ENCODE measurements at regions not wholly inside any gene's neighbourhood (a gene's known extent, or its start where the extent isn't known, plus 50 kb on each side); places are given as distances from the start of the nearest gene placed in this dataset.

DNA sequence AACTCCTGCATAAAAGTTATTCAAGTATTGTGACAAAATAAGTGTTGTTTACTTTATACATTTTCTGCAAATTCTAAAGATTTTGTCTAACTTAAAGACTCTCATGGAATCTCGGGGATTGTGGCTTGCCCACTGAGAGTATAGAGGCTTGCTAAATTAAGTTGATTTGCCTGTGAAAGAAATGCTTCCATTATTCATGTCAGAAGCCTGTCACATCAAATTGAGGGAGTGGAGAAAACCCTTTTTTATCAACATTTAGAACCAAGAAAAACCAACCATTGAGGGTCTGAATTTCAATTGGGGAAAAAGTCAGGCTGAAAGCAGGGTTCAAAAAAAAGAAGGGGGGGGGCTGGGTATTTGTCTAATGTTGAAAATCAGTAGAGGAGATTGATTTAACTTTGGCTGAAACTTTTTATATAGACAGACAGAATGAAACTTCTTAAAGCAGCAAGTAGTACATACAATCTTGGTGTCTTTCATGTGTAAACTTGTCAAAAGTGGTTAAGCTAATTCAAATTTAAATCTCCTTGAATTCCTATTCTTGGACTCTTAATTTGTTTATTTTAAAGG is 144.8 kb upstream of the CXorf66 start:
- TF ChIP-seq TCF12 (IDR thresholded peaks at IDR 0.05; ENCODE audit: low read depth) = no peak
- TF ChIP-seq RAD21 (IDR thresholded peaks at IDR 0.05; ENCODE audit: low read depth) = no peak
- TF ChIP-seq TAF1 (IDR thresholded peaks at IDR 0.05; ENCODE audit: low read depth) = no peak
- no peak for TF ChIP-seq EP300 (IDR thresholded peaks at IDR 0.05; ENCODE audit: borderline replicate concordance)
- no peak for TF ChIP-seq EGR1 (IDR thresholded peaks at IDR 0.05)
- TF ChIP-seq, protein P1, sequence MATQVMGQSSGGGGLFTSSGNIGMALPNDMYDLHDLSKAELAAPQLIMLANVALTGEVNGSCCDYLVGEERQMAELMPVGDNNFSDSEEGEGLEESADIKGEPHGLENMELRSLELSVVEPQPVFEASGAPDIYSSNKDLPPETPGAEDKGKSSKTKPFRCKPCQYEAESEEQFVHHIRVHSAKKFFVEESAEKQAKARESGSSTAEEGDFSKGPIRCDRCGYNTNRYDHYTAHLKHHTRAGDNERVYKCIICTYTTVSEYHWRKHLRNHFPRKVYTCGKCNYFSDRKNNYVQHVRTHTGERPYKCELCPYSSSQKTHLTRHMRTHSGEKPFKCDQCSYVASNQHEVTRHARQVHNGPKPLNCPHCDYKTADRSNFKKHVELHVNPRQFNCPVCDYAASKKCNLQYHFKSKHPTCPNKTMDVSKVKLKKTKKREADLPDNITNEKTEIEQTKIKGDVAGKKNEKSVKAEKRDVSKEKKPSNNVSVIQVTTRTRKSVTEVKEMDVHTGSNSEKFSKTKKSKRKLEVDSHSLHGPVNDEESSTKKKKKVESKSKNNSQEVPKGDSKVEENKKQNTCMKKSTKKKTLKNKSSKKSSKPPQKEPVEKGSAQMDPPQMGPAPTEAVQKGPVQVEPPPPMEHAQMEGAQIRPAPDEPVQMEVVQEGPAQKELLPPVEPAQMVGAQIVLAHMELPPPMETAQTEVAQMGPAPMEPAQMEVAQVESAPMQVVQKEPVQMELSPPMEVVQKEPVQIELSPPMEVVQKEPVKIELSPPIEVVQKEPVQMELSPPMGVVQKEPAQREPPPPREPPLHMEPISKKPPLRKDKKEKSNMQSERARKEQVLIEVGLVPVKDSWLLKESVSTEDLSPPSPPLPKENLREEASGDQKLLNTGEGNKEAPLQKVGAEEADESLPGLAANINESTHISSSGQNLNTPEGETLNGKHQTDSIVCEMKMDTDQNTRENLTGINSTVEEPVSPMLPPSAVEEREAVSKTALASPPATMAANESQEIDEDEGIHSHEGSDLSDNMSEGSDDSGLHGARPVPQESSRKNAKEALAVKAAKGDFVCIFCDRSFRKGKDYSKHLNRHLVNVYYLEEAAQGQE (IDR thresholded peaks at IDR 0.05; ENCODE audit: low read depth) = no peak
- TF ChIP-seq, protein P2, sequence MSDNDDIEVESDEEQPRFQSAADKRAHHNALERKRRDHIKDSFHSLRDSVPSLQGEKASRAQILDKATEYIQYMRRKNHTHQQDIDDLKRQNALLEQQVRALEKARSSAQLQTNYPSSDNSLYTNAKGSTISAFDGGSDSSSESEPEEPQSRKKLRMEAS (IDR thresholded peaks at IDR 0.05) = no peak
- no peak for TF ChIP-seq FOXM1 (IDR thresholded peaks at IDR 0.05; ENCODE audit: borderline replicate concordance, low read depth)
- TF ChIP-seq YY1 (IDR thresholded peaks at IDR 0.05; ENCODE audit: low read depth) = no peak
- TF ChIP-seq TEAD4 (IDR thresholded peaks at IDR 0.05) = no peak
- TF ChIP-seq CEBPB (IDR thresholded peaks at IDR 0.05) = no peak
- no peak for TF ChIP-seq CREB1 (IDR thresholded peaks at IDR 0.05; ENCODE audit: low read depth)
- TF ChIP-seq, protein P3, sequence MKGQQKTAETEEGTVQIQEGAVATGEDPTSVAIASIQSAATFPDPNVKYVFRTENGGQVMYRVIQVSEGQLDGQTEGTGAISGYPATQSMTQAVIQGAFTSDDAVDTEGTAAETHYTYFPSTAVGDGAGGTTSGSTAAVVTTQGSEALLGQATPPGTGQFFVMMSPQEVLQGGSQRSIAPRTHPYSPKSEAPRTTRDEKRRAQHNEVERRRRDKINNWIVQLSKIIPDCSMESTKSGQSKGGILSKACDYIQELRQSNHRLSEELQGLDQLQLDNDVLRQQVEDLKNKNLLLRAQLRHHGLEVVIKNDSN (IDR thresholded peaks at IDR 0.05) = no peak
- TF ChIP-seq ZBTB7A (IDR thresholded peaks at IDR 0.05; ENCODE audit: low read depth) = no peak
